BJ (cell line): ENCODE measurements at regions not wholly inside any gene's neighbourhood (a gene's known extent, or its start where the extent isn't known, plus 50 kb on each side); places are given as distances from the start of the nearest gene placed in this dataset.

Source experiments
- CTCF ChIA-PET: fragments of 350-600 bp; formaldehyde crosslinking; extraction: SDS; loops from one replicate; lab custom pipeline; 2021; ENCODE audit warnings: antibody characterized with exemption, inconsistent platforms; lab: Yijun Ruan, JAX
- POLR2A ChIA-PET: fragments of 300-600 bp; sonication (Branson Sonifier 250); formaldehyde crosslinking; extraction: SDS; loops from one replicate; lab custom pipeline; 2021; ENCODE audit warnings: antibody characterized with exemption; lab: Charles Lee
- DNase-seq: peaks from one replicate; pipeline ENCODE4 v3.0.0-alpha.2; 2011; ENCODE audit warnings: low read depth
- H3K27me3 ChIP-seq: 2 replicates; pipeline ENCODE4 v1.6.0; 2011; ENCODE audit warnings: low read length; ENCODE audit not compliant: control insufficient read depth, insufficient read depth
- H3K36me3 ChIP-seq: 2 replicates; pipeline ENCODE4 v1.5.1; 2011; ENCODE audit warnings: low read length; ENCODE audit not compliant: control insufficient read depth, insufficient read depth
- H3K4me3 ChIP-seq: 2 replicates; pipeline ENCODE4 v1.5.1; 2011; ENCODE audit warnings: low read depth, mild to moderate bottlenecking, control low read depth, low read length
- TF ChIP-seq, protein P1 (sequence below): IDR thresholded peaks from 2 replicates; pipeline ENCODE4 v1.5.1; 2011; ENCODE audit warnings: low read depth, mild to moderate bottlenecking, control low read depth, inconsistent platforms, low read length, moderate library complexity; ENCODE audit not compliant: insufficient read depth

DNA sequence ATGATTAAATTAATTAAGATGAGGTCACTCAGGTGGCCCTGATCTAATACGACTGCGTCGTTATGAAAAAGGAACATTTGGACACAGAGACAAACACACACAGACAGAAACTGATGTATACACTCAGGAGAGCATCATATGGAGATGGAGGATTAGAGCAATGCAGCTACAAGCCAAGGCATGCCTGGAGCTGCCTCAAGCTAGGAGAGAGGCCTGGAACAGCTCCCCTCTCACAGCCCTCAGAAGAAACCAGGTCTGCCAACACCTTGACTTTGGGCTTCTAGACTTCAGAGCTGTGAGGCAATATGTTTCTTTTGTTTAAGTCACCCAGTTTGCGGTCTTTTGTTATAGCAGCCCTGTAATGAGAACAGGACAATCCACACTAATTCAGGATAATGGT lies 318.9 kb downstream of the HS3ST3B1 start:
- TF ChIP-seq, protein P1, sequence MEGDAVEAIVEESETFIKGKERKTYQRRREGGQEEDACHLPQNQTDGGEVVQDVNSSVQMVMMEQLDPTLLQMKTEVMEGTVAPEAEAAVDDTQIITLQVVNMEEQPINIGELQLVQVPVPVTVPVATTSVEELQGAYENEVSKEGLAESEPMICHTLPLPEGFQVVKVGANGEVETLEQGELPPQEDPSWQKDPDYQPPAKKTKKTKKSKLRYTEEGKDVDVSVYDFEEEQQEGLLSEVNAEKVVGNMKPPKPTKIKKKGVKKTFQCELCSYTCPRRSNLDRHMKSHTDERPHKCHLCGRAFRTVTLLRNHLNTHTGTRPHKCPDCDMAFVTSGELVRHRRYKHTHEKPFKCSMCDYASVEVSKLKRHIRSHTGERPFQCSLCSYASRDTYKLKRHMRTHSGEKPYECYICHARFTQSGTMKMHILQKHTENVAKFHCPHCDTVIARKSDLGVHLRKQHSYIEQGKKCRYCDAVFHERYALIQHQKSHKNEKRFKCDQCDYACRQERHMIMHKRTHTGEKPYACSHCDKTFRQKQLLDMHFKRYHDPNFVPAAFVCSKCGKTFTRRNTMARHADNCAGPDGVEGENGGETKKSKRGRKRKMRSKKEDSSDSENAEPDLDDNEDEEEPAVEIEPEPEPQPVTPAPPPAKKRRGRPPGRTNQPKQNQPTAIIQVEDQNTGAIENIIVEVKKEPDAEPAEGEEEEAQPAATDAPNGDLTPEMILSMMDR: no peak
- DNase-seq: no peak
- ChIA-PET POLR2A (no interaction called here), CTCF (no interaction called here)
- H3K36me3 ChIP-seq: no peaks in the 10 kb centered on the region
- no peaks in the 10 kb centered on the region for H3K27me3 ChIP-seq
- no peak overlapping the region for H3K4me3 ChIP-seq

DNA sequence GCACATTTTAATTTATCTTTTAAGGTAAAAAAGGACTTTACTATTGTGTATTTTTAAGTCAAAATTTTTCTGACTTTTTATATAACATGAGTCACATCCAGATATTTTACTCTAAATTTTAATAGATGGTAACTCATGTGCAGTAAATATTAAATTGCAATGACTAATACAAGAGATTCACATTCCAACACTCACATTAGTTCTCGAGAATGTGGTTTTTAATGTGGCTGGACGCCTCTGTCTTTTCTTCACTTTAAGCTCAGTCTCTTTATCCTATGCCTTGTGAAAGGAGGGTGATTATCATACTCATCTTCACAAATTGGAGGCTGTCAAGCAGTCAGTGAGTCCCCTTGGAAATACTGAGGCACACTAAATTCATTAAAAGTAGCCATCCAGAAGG lies 315.6 kb downstream of the HS3ST3B1 start:
- ChIA-PET POLR2A (no interaction called here), CTCF (no interaction called here)
- peak; percentile 50 for DNase-seq
- Histone ChIP-seq H3K4me3 (no peak overlapping the region), H3K36me3 (no peaks in the 10 kb centered on the region), H3K27me3 (no peaks in the 10 kb centered on the region)
- TF ChIP-seq, protein P1: no peak

DNA sequence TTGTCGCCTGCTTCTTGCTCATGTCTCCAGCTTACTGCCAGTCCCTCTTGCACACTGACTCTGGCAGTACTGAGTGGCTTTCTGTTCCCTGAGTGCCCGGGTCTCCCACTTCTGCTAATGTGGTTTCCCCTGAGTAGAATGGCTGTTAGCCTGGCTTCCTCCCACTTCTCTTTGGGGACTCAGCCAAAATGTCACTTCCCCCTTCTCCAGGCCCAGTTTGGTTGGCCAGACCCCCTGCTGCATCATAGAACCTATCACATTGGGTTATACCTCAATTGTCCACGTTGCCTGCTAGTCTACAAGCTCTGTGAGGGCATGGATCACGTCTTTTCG lies 304.4 kb downstream of the HS3ST3B1 start:
- Histone ChIP-seq H3K36me3 (no peaks in the 10 kb centered on the region), H3K27me3 (no peaks in the 10 kb centered on the region), H3K4me3 (no peak overlapping the region)
- DNase-seq: no peak
- CTCF ChIA-PET: interaction anchor here (0.7 kb wide), 1 partner anchor 27 kb away, joined by 3 read pairs; no protein-coding TSS in a partner anchor
- TF ChIP-seq, protein P1: no peak
- POLR2A ChIA-PET: no interaction called here

DNA sequence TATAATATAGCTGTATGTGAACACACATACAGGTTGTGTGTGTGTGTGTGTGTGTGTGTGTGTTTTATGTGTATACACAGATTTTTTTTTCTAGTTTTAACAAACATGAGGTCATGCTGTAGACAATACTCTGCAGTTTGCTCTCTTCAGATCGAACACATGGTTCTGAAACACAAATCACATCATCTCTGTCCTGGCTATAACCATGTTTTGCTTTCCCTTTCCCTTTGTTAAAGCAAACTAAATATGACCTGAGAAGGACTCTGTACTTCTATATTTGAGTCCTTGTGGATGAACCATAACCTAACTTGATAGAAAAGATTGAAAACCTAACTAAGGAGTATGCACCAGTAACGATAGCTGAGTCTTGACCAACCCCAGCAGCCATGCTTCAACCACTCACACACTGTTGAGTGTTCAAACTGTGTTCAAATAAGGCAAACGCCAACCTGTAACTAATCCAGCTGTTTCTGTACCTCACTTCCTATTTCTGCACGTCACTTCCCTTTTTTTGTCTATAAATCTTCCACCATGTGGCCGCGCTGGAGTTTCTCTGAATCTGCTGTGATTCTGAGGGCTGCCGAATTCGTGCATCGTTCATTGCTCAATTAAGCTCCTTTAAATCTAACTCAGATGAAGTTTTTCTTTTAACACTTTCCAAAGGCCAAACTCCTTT lies 303.8 kb downstream of the HS3ST3B1 start:
- DNase-seq: no peak
- Histone ChIP-seq H3K36me3 (no peaks in the 10 kb centered on the region), H3K4me3 (no peak overlapping the region), H3K27me3 (no peaks in the 10 kb centered on the region)
- ChIA-PET CTCF (no interaction called here), POLR2A (no interaction called here)
- TF ChIP-seq, protein P1: no peak

DNA sequence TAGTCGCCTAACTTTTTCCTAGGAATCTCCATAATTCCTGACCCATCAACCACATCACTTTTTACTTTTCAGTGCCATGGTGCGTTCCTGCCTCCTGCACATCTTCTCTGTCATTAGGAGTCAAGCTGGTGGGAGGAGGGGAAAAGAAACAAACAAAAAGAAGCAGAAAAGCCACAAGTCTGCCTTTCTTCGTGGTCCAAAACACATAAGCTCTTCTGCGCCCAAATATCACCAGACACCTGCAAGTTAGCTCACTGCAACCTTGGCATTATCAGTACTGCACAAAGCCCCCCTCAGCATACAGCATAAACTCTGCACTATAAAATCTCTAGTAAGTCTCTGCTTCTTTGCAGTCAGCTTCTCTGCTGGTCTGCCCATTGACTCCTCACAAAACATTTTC lies 295.3 kb downstream of the HS3ST3B1 start:
- peaks cover 2% of the 10 kb centered on the region for H3K27me3 ChIP-seq
- DNase-seq: no peak
- ChIA-PET POLR2A (no interaction called here), CTCF (no interaction called here)
- TF ChIP-seq, protein P1: no peak
- H3K4me3 ChIP-seq: no peak overlapping the region
- H3K36me3 ChIP-seq: no peaks in the 10 kb centered on the region
